NCI-H526 treated with DMSO at 0.1 percent for 48 hours (cell line): ENCODE measurements at regions not wholly inside any gene's neighbourhood (a gene's known extent, or its start where the extent isn't known, plus 50 kb on each side); places are given as distances from the start of the nearest gene placed in this dataset.

ENCODE experiments used
- DNase-seq: peaks from one replicate; lab custom pipeline; 2025; lab: John Stamatoyannopoulos, UW

GRCh38 chr6:19408331-19408730, 428.8 kb upstream of the ID4 start:
- no peak for DNase-seq

- DNase-seq = no peak
These were observed 426.7 kb upstream of the ID4 start for GRCh38 chr6:19410481-19410880.

GRCh38 chr6:19413323-19413722, 423.8 kb upstream of the ID4 start:
- DNase-seq = no peak

GRCh38 chr6:19415605-19416326, 421.4 kb upstream of the ID4 start:
- no peak for DNase-seq

- no peak for DNase-seq
These were observed 420.4 kb upstream of the ID4 start for GRCh38 chr6:19416811-19417210.

GRCh38 chr6:19417713-19418112, 419.5 kb upstream of the ID4 start:
- no peak for DNase-seq

- no peak for DNase-seq
These were observed 412.3 kb upstream of the ID4 start for GRCh38 chr6:19424853-19425252.

GRCh38 chr6:19427548-19427947, 409.6 kb upstream of the ID4 start:
- DNase-seq = no peak

- DNase-seq = no peak
These were observed 404.1 kb upstream of the ID4 start for GRCh38 chr6:19432966-19433498.

GRCh38 chr6:19434065-19434464, 403.1 kb upstream of the ID4 start:
- DNase-seq = no peak

GRCh38 chr6:19435755-19436154, 401.4 kb upstream of the ID4 start:
- no peak for DNase-seq

- DNase-seq = no peak
These were observed 398.4 kb upstream of the ID4 start for GRCh38 chr6:19438566-19439353.

GRCh38 chr6:19440531-19440930, 396.6 kb upstream of the ID4 start:
- no peak for DNase-seq

GRCh38 chr6:19443411-19443810, 393.8 kb upstream of the ID4 start:
- no peak for DNase-seq

GRCh38 chr6:19444041-19444440, 393.1 kb upstream of the ID4 start:
- DNase-seq = no peak

- no peak for DNase-seq
These were observed 392.7 kb upstream of the ID4 start for GRCh38 chr6:19444481-19444880.

GRCh38 chr6:19446570-19446969, 390.6 kb upstream of the ID4 start:
- DNase-seq = no peak

- no peak for DNase-seq
These were observed 386.5 kb upstream of the ID4 start for GRCh38 chr6:19450651-19451050.

GRCh38 chr6:19452495-19452894, 384.7 kb upstream of the ID4 start:
- no peak for DNase-seq

- DNase-seq = no peak
These were observed 383.0 kb upstream of the ID4 start for GRCh38 chr6:19454001-19454720.

- DNase-seq = no peak
These were observed 382.3 kb upstream of the ID4 start for GRCh38 chr6:19454721-19455392.

- no peak for DNase-seq
These were observed 373.9 kb upstream of the ID4 start for GRCh38 chr6:19463250-19463649.
